ENCODE measurements at regions not wholly inside any gene's neighbourhood (a gene's known extent, or its start where the extent isn't known, plus 50 kb on each side); places are given as distances from the start of the nearest gene placed in this dataset.

- POLR2A ChIA-PET: no interaction called here
- no peaks in the 10 kb centered on the region for H3K27me3 ChIP-seq (ENCODE audit: control insufficient read depth, insufficient read depth, low read length)
- no peak for TF ChIP-seq POLR2AphosphoS5 (IDR thresholded peaks at IDR 0.05; ENCODE audit: low read depth, low read length)
- TF ChIP-seq REST (IDR thresholded peaks at IDR 0.05; ENCODE audit: insufficient read depth in 1 of 2, low read depth in 2 of 2, low read length in 1 of 2): no peak
- no peak for TF ChIP-seq TCF7L2 (IDR thresholded peaks at IDR 0.05; ENCODE audit: low read depth, low read length)
- TF ChIP-seq, protein P1, sequence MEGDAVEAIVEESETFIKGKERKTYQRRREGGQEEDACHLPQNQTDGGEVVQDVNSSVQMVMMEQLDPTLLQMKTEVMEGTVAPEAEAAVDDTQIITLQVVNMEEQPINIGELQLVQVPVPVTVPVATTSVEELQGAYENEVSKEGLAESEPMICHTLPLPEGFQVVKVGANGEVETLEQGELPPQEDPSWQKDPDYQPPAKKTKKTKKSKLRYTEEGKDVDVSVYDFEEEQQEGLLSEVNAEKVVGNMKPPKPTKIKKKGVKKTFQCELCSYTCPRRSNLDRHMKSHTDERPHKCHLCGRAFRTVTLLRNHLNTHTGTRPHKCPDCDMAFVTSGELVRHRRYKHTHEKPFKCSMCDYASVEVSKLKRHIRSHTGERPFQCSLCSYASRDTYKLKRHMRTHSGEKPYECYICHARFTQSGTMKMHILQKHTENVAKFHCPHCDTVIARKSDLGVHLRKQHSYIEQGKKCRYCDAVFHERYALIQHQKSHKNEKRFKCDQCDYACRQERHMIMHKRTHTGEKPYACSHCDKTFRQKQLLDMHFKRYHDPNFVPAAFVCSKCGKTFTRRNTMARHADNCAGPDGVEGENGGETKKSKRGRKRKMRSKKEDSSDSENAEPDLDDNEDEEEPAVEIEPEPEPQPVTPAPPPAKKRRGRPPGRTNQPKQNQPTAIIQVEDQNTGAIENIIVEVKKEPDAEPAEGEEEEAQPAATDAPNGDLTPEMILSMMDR (IDR thresholded peaks at IDR 0.05): no peak
- no peak for TF ChIP-seq SIN3A (IDR thresholded peaks at IDR 0.05; ENCODE audit: borderline replicate concordance, insufficient read depth, low read depth, low read length)
- intact Hi-C loops (cut with micrococcal nuclease; ENCODE audit: unreplicated experiment): loop anchor here (5.0 kb wide), 1 partner anchor 49 kb away; no protein-coding TSS in a partner anchor
- CTCF ChIA-PET: no interaction called here
- H3K4me1 ChIP-seq (ENCODE audit: control insufficient read depth, insufficient read depth, low read length): no peaks in the 10 kb centered on the region
- H3K36me3 ChIP-seq (ENCODE audit: control insufficient read depth, insufficient read depth, low read length): no peaks in the 10 kb centered on the region
- BruUV-seq (replicated peaks): no TSS peak
- H3K9me3 ChIP-seq (ENCODE audit: control insufficient read depth, insufficient read depth, low read depth, low read length): no peaks in the 10 kb centered on the region
- in situ Hi-C loops (cut with HindIII; ENCODE audit: low pct_unique_long_range_greater_than_20kb, low sequenced_read_pairs): no loop called here
- ATAC-seq: peak; percentile 53; the same call in 1 of the 2 replicates
- no peak overlapping the region for H3K27ac ChIP-seq (ENCODE audit: low read length)
- H3K4me3 ChIP-seq (ENCODE audit: low read depth in 2 of 2, low read length in 2 of 2): peak overlapping the region in 1 of 2 experiments; percentile 7; a peak in 3 of 4 replicates
- no peak for DNase-seq (ENCODE audit: low read depth, low spot score)
Measured at GRCh38 chr11:100467821-100468508, 219.1 kb upstream of the ARHGAP42 start.

DNA sequence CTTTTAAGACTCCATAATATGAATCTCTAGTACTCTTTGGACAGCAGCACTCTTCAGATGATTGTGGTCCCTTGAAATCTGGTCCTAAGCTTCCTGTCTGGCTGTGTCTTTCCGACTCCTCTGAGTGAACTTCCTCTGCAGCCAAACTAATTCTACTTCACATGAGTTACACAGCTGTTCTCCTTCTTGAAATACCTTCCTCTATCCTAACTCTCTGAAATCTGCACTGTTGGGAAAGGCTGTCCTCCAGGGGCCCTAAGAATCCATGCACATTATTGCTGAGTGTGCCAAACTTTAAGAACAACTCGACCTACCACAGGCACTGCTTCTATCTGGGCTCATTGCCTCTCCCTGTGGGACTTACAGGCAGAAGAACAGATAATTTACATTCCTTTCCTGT lies 217.3 kb upstream of the ARHGAP42 start:
- in situ Hi-C loops (cut with HindIII; ENCODE audit: low pct_unique_long_range_greater_than_20kb, low sequenced_read_pairs): no loop called here
- TF ChIP-seq SIN3A (IDR thresholded peaks at IDR 0.05; ENCODE audit: borderline replicate concordance, insufficient read depth, low read depth, low read length) (no peak), POLR2AphosphoS5 (IDR thresholded peaks at IDR 0.05; ENCODE audit: low read depth, low read length) (no peak), TCF7L2 (IDR thresholded peaks at IDR 0.05; ENCODE audit: low read depth, low read length) (no peak), REST (IDR thresholded peaks at IDR 0.05; ENCODE audit: insufficient read depth in 1 of 2, low read depth in 2 of 2, low read length in 1 of 2) (no peak)
- TF ChIP-seq, protein P1 (IDR thresholded peaks at IDR 0.05): no peak
- intact Hi-C loops (cut with micrococcal nuclease; ENCODE audit: unreplicated experiment): loop anchor here (5.0 kb wide), 1 partner anchor 47 kb away; no protein-coding TSS in a partner anchor
- DNase-seq (ENCODE audit: low read depth, low spot score): no peak
- no peak overlapping the region for H3K27ac ChIP-seq (ENCODE audit: low read length)
- H3K4me3 ChIP-seq (ENCODE audit: low read depth in 2 of 2, low read length in 2 of 2): no peak overlapping the region
- no peak for ATAC-seq
- no TSS peak for BruUV-seq (replicated peaks)
- ChIA-PET POLR2A (no interaction called here), CTCF (no interaction called here)
- no peaks in the 10 kb centered on the region for H3K27me3 ChIP-seq (ENCODE audit: control insufficient read depth, insufficient read depth, low read length)
- no peaks in the 10 kb centered on the region for H3K4me1 ChIP-seq (ENCODE audit: control insufficient read depth, insufficient read depth, low read length)
- no peaks in the 10 kb centered on the region for H3K9me3 ChIP-seq (ENCODE audit: control insufficient read depth, insufficient read depth, low read depth, low read length)
- no peaks in the 10 kb centered on the region for H3K36me3 ChIP-seq (ENCODE audit: control insufficient read depth, insufficient read depth, low read length)

Measured in Panc1 (cell line).